Mesendoderm (in vitro differentiated cells): ENCODE measurements at regions not wholly inside any gene's neighbourhood (a gene's known extent, or its start where the extent isn't known, plus 50 kb on each side); places are given as distances from the start of the nearest gene placed in this dataset.
"Not testable (repeated sequence)": the region's sequence is repeated elsewhere in the genome, so short reads cannot be mapped to it uniquely, and the experiment has no call there.

Experiments
- DNase-seq: peaks from one replicate; pipeline ENCODE4 v3.0.0; 2013
- H2AK5ac ChIP-seq: 2 replicates; pipeline ENCODE4 v1.6.1; 2013; ENCODE audit warnings: low read length, inconsistent platforms
- H2BK120ac ChIP-seq: 2 replicates; pipeline ENCODE4 v1.6.1; 2013; ENCODE audit warnings: low read depth, mild to moderate bottlenecking, low read length, moderate library complexity, mixed read lengths
- H2BK15ac ChIP-seq: replicated peaks from 2 replicates; pipeline ENCODE4 v1.6.1; 2013; ENCODE audit warnings: low read depth, mild to moderate bottlenecking, moderate library complexity
- H2BK5ac ChIP-seq: 2 replicates; pipeline ENCODE4 v1.6.1; 2013; ENCODE audit warnings: low read length, inconsistent platforms
- H3K18ac ChIP-seq: 2 replicates; pipeline ENCODE4 v1.6.1; 2013; ENCODE audit warnings: mild to moderate bottlenecking, low read length, mixed read lengths
- H3K23ac ChIP-seq: one replicate; pipeline ENCODE4 v1.6.1; 2013; ENCODE audit warnings: low read length
- H3K27ac ChIP-seq: 2 replicates; pipeline ENCODE4 v1.5.1; 2013; ENCODE audit warnings: low read depth, mild to moderate bottlenecking, inconsistent platforms, low read length, moderate library complexity
- H3K27me3 ChIP-seq: 2 replicates; pipeline ENCODE4 v1.6.1; 2013; ENCODE audit warnings: low read length, control low read depth, mild to moderate bottlenecking, inconsistent platforms; ENCODE audit not compliant: insufficient read depth, poor library complexity
- H3K36me3 ChIP-seq: 2 replicates; pipeline ENCODE4 v1.6.1; 2013; ENCODE audit warnings: low read length, inconsistent platforms; ENCODE audit not compliant: control insufficient read depth, insufficient read depth
- H3K4ac ChIP-seq: one replicate; pipeline ENCODE4 v1.6.1; 2013; ENCODE audit warnings: low read depth, mild to moderate bottlenecking, low read length, moderate library complexity
- H3K4me1 ChIP-seq: 2 replicates; pipeline ENCODE4 v1.6.1; 2013; ENCODE audit warnings: low read depth, low read length, inconsistent platforms; ENCODE audit not compliant: control insufficient read depth
- H3K4me2 ChIP-seq: 2 replicates; pipeline ENCODE4 v1.6.1; 2013; ENCODE audit warnings: low read length
- H3K4me3 ChIP-seq: 2 replicates; pipeline ENCODE4 v1.5.1; 2013; ENCODE audit warnings: mild to moderate bottlenecking, low read length
- H3K56ac ChIP-seq: one replicate; pipeline ENCODE4 v1.6.1; 2013; ENCODE audit warnings: low read length
- H3K79me1 ChIP-seq: 2 replicates; pipeline ENCODE4 v1.6.1; 2013; ENCODE audit warnings: low read length, inconsistent platforms
- H3K79me2 ChIP-seq: 2 replicates; pipeline ENCODE4 v1.6.1; 2013; ENCODE audit warnings: mild to moderate bottlenecking, low read length; ENCODE audit not compliant: control insufficient read depth, insufficient read depth
- H3K9ac ChIP-seq: 2 replicates; pipeline ENCODE4 v1.6.1; 2013; ENCODE audit warnings: low read length, inconsistent platforms
- H4K5ac ChIP-seq: one replicate; pipeline ENCODE4 v1.6.1; 2013; ENCODE audit warnings: low read length
- H4K8ac ChIP-seq: one replicate; pipeline ENCODE4 v1.6.1; 2013; ENCODE audit warnings: low read depth, mild to moderate bottlenecking, control low read depth, low read length, moderate library complexity
- WGBS: extraction: QIAGEN DNeasy Blood & Tissue Kit; methylation state at CpG from one replicate; pipeline ENCODE4 v1.1.7; 2013; ENCODE audit warnings: low lambda C conversion rate, missing lambda C conversion rate; ENCODE audit not compliant: insufficient coverage; ENCODE audit errors: extremely low coverage; 5-methylcytosine and 5-hydroxymethylcytosine counted together

- Histone ChIP-seq H3K9ac (no peak overlapping the region), H3K18ac (no peak overlapping the region), H3K56ac (no peak overlapping the region), H3K4me2 (no peak overlapping the region), H2AK5ac (no peak overlapping the region), H3K79me2 (no peaks in the 10 kb centered on the region), H3K4me3 (no peak overlapping the region), H2BK5ac (no peak overlapping the region), H3K27me3 (no peaks in the 10 kb centered on the region), H3K4me1 (no peaks in the 10 kb centered on the region), H3K79me1 (no peaks in the 10 kb centered on the region), H3K36me3 (no peaks in the 10 kb centered on the region), H2BK120ac (no peak overlapping the region), H4K5ac (no peak overlapping the region), H3K4ac (no peak overlapping the region), H4K8ac (no peak overlapping the region), H2BK15ac (no peak overlapping the region), H3K23ac (no peak overlapping the region), H3K27ac (no peak overlapping the region)
- no peak for DNase-seq
- no CpG with 5 or more reads among the region's 25 CpGs for WGBS
These were observed 169.4 kb downstream of the KIF26A start for GRCh38 chr14:104307627-104308401.

GRCh38 chr14:104308534-104308933 lies 170.1 kb downstream of the KIF26A start:
- not testable (repeated sequence) for H2AK5ac ChIP-seq

DNA sequence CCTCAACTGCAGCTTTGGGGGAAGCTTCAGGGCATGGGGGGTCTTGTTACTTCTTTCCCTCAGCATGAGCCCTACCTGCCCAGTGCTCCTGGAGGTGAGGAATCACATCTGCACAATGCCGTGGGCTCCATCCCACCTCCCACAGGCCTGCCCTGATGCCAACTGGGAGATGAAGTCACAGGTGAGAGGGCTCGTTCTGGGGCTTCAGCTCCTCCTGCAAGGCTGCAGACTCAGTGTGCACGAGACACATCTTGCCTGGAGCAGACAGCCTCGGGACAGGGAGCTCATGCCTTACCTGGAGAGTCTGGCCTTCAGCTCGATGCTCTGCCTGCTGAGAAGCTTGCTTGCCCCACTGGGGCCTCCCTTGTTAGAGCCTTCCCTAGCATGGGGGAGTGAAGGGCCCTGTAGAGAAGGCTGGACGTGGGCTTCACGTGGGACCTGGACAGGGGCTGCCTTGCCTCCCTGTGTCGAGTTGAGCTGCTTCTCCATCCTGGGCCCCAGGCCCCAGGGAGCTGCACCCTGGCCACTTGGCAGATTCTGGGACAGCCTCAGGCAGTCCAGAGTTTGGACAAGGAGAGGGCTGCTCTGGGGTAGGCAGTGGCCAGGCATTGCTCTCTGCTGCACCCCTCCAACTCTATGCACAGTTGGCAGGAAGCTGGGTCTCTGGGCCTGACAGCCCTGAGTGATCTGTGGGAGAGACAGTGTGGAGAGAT lies 171.4 kb downstream of the KIF26A start:
- H3K23ac ChIP-seq: no peak overlapping the region
- no peak overlapping the region for H3K18ac ChIP-seq
- H3K79me1 ChIP-seq: no peaks in the 10 kb centered on the region
- no peak overlapping the region for H2BK15ac ChIP-seq
- no peak overlapping the region for H2BK120ac ChIP-seq
- no peak overlapping the region for H2AK5ac ChIP-seq
- H3K79me2 ChIP-seq: no peaks in the 10 kb centered on the region
- H3K27me3 ChIP-seq: no peaks in the 10 kb centered on the region
- no peak overlapping the region for H3K4me3 ChIP-seq
- no peaks in the 10 kb centered on the region for H3K36me3 ChIP-seq
- DNase-seq: no peak
- H3K56ac ChIP-seq: no peak overlapping the region
- H3K4ac ChIP-seq: no peak overlapping the region
- no peak overlapping the region for H2BK5ac ChIP-seq
- H3K4me2 ChIP-seq: no peak overlapping the region
- no peak overlapping the region for H3K27ac ChIP-seq
- no CpG with 5 or more reads among the region's 8 CpGs for WGBS
- no peaks in the 10 kb centered on the region for H3K4me1 ChIP-seq
- no peak overlapping the region for H4K5ac ChIP-seq
- no peak overlapping the region for H3K9ac ChIP-seq
- no peak overlapping the region for H4K8ac ChIP-seq

More at GRCh38 chr14:104308534-104308933, 170.1 kb downstream of the KIF26A start:
- not testable (repeated sequence) for H3K36me3 ChIP-seq, H3K27me3 ChIP-seq, H3K27ac ChIP-seq, H3K4me2 ChIP-seq, H4K5ac ChIP-seq, H3K4me1 ChIP-seq, H3K56ac ChIP-seq, H2BK120ac ChIP-seq, H3K4ac ChIP-seq, H3K79me2 ChIP-seq, H3K79me1 ChIP-seq, H3K18ac ChIP-seq, H2BK5ac ChIP-seq, DNase-seq, H2BK15ac ChIP-seq, H3K4me3 ChIP-seq, H3K9ac ChIP-seq, H4K8ac ChIP-seq, H3K23ac ChIP-seq
- no CpG with 5 or more reads among the region's 10 CpGs for WGBS

DNA sequence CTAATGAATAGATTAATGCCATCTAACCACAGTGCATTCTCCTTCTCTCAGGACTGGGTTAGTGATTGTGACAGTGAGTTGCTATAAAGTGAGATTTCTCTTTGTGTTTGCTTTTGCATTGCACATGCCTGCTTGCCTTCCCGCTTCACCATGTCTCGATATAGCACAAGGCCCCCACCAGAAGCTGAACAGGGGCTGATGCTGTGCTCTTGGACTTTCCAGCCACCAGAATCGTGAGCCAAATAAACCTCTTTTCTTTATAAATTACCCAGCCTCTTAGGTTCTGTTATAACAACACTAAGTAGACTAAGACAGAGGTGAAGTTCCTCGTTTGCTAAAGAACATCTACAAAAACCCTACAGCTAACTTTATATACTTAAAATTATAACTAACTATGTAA lies 173.0 kb downstream of the KIF26A start:
- no peak overlapping the region for H3K18ac ChIP-seq
- H4K8ac ChIP-seq: no peak overlapping the region
- no peak overlapping the region for H2BK5ac ChIP-seq
- DNase-seq: no peak
- H2AK5ac ChIP-seq: no peak overlapping the region
- no peak overlapping the region for H3K4ac ChIP-seq
- H3K4me1 ChIP-seq: no peaks in the 10 kb centered on the region
- H3K79me1 ChIP-seq: no peaks in the 10 kb centered on the region
- no peaks in the 10 kb centered on the region for H3K36me3 ChIP-seq
- no peak overlapping the region for H3K9ac ChIP-seq
- H3K27me3 ChIP-seq: no peaks in the 10 kb centered on the region
- H2BK120ac ChIP-seq: no peak overlapping the region
- H3K79me2 ChIP-seq: no peaks in the 10 kb centered on the region
- no peak overlapping the region for H3K4me2 ChIP-seq
- H3K4me3 ChIP-seq: no peak overlapping the region
- WGBS: no CpG with 5 or more reads among the region's 4 CpGs
- H3K23ac ChIP-seq: no peak overlapping the region
- H3K56ac ChIP-seq: no peak overlapping the region
- H4K5ac ChIP-seq: no peak overlapping the region
- H2BK15ac ChIP-seq: no peak overlapping the region
- H3K27ac ChIP-seq: no peak overlapping the region

DNA sequence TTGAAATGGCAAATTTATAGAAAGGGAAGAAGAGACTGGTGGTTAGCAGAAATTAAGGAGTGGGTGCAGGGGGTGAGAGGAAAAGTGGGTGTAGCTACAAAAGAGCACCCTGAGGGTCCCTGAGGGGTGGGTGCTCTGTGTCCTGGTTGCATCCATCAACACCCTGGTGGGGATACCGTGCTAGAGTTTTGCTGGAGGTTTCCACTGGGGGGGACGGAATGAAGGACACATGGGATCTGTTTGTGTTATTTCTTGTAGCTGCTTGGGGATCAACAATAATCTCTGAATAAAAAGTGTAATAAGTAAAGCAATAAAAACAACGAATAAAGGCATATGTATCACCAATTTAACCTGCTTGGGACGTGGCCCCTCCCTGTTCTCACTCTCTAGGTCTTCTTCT lies 175.3 kb downstream of the KIF26A start:
- H2BK15ac ChIP-seq: no peak overlapping the region
- no peak overlapping the region for H3K4me2 ChIP-seq
- no peak overlapping the region for H3K4me3 ChIP-seq
- H3K18ac ChIP-seq: no peak overlapping the region
- H3K4ac ChIP-seq: no peak overlapping the region
- no peaks in the 10 kb centered on the region for H3K79me2 ChIP-seq
- no peak overlapping the region for H3K56ac ChIP-seq
- H3K36me3 ChIP-seq: no peaks in the 10 kb centered on the region
- DNase-seq: no peak
- no peak overlapping the region for H3K23ac ChIP-seq
- no peak overlapping the region for H3K9ac ChIP-seq
- H2BK5ac ChIP-seq: no peak overlapping the region
- H3K4me1 ChIP-seq: no peaks in the 10 kb centered on the region
- H2AK5ac ChIP-seq: no peak overlapping the region
- no peak overlapping the region for H4K8ac ChIP-seq
- no peaks in the 10 kb centered on the region for H3K79me1 ChIP-seq
- H2BK120ac ChIP-seq: no peak overlapping the region
- no peak overlapping the region for H4K5ac ChIP-seq
- no peak overlapping the region for H3K27ac ChIP-seq
- H3K27me3 ChIP-seq: no peaks in the 10 kb centered on the region
- whole genome bisulfite sequencing: no CpG with 5 or more reads among the region's 4 CpGs
